ENCODE measurements at regions not wholly inside any gene's neighbourhood (a gene's known extent, or its start where the extent isn't known, plus 50 kb on each side); places are given as distances from the start of the nearest gene placed in this dataset.

DNA sequence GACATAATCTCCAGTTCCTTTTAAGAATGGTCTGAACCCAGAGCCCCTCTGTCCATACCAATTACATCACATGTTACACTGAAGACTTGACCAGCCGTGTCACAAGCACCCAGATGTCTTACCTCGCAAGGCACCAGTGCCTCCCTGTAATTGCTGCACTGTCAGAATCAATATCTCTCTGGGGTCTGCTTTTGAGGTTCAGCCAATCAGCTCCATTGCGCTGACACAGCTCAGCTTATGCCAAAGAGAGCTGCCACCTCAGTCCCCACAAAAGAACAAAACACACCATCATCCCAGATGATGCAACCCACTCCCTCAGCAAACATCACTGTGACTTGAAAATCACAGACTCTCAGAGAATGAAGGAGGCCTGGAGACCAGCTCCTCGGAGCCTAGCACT lies 82.5 kb upstream of the SORBS2 start:
- no peak for DNase-seq

DNA sequence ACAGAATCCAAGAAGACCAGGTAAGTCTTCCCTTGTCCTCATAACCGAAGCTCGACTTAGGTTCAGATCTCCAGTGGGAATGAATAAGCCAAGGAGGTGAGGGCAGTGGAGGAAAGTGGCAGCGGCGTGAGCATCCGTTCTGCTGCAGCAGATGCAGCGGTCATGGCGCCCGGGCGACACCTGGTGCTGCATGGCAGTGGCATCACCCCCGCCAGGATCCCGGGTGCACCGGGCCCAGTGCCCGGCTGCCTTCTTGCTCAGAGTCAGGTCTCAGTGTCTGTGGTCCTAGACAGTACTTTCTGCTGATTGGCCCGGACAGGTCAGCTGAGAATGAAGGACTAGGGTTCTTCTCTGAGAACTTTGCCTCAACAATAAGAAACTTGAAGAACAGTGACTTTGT lies 83.4 kb upstream of the SORBS2 start:
- DNase-seq: no peak

DNA sequence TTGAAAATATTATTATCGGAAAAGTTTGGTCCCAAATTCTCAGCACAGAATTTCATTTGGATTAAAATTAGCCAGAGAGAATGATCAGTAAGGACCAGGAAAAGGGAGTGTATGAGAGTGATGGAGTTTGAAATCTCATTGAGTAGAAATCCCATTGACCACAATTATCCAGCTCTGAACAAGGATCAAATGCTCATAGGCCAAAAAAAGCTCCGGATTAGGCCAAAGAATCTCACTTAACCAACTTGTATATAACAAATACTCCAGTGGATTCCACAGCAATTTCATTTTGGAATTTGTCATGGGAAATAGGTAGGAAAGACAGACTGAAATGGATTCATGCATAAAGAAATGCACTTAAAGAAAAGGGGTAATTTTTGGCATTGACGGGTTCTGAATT lies 83.9 kb upstream of the SORBS2 start:
- no peak for DNase-seq

DNA sequence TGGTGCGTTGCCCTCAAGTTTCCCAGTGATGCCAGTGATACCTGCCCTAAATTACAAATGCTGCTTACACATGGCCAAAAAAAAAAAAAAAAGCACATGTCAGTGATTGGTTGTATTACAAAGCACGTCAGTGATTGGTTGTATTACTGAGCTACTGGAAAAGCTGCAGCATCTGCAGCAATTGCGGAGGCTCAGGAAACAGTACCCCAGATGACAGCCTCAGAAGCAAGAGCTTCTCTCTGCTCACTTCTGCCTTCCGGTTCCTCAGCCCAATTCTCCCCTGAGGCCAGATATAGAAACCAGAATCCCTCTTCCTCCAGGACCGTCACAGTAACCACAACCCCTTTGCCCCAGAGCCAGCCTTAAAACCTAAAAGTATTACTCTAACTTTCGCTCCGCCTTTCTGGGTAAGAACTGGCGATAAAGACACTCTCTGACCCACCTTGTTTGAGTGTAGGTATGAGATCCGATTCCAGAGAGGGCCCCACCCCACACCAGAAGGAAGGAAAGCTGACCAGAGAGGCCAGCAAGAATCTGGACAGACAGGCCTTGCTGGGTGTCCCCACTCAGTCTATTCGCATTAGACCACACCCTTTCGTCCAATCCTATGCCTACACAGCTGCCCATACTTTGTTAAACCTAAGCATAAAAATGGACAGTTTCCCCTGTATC lies 85.0 kb upstream of the SORBS2 start:
- no peak for DNase-seq

DNA sequence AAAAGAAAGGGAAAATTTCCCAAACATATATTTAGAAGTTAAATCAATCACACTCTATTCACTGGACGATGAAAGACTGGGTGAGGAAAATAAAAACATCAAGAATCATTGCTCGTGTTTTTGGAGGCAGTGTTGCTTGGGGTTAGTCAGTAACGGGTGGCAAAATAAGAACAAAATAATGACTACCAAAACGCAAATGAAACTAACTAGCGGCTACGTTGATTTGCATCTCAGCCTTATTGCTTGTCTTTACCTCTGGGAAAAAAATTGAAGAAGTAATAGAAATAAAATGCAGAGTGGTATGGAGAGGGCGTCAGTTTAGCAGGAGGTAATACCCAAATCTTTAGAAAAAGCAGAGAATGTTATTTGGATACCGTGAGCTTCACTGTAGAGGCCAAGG lies 86.4 kb upstream of the SORBS2 start:
- DNase-seq: no peak

DNA sequence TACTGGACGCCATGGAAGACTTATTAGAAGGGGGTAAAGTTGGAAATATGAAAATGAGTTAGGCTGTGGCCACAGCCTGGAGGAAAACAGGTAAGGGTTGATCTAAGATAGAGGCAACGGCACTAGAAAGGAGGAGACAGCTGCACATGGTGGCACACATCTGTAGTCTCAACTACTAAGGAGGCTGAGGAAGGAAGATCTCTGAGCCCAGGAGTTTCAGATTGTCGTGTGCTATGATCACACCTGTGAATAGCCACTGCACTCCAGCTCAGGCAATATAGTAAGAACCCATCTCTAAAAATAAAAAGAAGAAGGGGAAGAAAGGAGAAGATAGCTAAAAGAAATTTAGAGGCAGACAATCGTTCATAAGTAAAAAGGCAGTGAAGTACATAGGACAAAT lies 87.8 kb upstream of the SORBS2 start:
- DNase-seq: no peak

DNA sequence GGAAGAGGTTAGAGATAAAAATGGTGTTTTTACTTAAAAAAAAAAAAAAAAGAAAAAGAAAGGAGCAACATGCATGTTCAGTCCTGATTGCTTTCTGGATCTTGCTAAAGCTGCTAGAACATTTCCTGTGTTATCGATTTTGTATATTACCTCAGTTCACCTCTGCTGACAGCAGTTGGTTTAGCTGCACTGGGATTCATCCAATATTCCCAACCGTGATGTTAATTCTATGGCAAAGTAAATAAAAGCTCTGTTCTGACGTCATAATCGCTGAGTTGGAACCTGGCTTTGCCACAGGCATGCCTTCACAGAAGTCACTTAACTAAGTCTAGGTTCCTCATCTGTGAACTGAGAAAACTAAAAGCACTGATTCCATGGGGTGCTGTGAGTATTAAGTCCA lies 90.7 kb upstream of the SORBS2 start:
- DNase-seq: no peak

DNA sequence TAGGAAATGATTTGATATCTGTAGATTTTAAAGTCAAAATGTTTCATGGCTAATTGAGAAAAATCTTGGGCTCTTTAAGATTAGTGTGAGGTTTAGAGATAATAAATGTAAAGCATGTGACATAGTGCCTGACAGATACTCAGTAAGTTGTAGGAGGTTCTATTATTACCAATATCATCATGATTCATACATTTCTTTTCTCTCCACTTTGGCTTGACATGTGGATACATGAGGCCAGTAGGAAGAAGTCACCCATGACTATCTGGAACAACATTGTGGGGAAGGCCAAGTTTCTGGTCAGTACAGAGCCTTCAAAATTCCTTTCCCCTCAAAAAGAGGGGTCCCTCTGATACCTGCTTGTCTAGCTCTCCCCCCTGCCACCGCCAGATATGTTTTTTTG lies 91.2 kb upstream of the SORBS2 start:
- no peak for DNase-seq

DNA sequence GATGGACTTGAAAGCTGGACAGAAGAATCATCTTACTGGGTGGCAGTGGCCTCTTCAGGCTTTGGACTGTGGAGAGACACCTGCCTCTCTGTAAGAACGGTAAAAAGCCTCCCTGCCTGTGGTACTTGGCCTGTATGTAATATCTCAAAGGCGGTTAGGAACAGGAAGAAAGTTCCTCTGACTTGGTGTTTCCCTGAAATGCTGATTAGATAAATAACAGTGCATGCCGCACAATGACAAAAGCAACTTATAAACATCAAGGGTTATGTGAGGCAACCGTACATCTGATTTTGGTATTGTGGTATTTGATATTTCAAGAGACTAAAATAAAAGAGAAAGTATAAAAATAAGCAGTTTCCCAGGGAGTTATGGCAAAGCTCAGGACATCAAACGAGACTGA lies 92.4 kb upstream of the SORBS2 start:
- DNase-seq: no peak

DNA sequence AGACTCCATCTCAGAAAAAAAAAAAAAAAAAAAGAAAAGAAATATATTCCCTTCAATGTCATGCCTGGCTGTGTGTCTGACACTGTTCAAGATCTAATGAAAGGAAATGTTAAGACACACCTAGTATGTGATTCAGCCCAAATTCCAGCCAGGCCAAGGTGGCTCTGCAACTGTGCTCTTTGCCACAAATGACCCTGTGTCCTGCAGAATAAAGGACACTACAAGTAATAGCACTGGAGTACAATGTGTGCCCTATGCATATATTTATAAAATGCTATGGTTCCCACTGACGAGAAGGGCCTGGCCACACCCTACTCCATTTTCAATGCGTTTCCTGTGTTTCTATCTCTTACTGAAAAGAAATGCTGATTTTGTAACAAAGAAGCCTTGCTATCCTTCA lies 98.0 kb upstream of the SORBS2 start:
- DNase-seq: no peak

DNA sequence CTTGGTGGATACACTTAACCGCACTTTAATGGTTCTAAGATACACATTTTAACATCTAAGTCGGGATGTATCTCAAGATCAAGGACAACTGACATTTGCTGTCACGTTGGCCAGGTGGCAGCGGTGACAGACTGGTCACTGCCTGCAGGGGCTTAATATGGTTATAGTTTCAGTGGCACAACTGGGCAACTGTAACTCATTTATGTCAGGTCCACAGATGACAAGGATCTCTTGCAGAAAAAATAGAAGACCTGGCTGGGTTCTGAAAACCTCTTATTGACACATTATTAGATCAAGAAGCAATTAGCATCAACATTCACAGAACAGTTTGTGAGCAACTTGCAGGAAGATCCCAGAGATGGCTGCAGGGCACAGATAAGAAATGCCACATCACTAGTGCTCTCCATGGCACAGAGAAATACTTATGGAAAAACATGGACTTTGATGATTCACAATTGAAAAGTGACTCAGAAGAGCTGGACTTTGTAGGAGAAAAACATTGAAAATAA lies 99.6 kb upstream of the SORBS2 start:
- no peak for DNase-seq

DNA sequence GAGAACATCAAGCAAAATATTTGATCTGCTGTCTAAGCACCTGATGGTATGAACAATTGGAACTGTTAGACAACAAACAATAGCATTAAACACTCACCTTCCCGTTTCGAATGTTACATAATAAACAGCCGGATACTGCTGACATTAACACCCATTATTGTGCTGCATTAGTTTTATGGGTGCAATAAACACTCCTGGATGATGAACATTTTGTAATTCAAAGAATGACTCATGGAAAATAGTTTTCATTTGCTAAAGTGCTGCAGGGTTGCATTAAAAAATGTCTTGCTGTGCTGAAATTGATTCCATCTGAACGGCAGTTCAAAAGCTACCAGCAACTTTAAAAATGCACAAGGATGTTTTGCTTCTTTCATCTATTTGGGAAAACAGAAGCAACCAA lies 100.8 kb upstream of the SORBS2 start:
- no peak for DNase-seq

DNA sequence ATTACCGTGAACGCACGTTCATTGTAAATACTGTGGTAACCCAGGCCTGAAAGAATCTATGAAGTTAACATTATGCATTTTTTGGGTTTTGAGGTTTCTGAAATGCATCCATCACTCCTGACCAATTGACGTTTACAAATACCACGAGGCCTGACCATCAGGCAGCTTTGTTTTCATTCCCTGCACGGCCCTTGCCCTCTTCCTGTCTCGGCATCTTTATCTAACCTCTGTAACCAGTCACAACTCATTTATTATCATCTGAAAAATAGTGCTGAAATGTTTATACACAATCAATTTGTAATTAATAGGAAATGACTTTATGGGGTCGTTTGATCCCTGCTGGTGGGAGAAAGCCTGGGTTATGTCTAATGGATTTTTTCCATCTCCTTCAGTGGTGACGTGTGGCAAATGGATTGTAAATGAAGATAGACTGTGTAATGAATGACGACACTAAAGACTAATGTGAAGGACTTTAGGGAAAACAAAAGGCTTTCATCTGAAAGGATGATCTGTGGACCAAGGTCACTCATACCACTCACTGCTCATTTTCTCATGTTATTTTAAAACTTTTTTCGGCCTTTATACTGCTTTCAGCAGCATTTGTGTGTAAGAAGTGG lies 102.7 kb upstream of the SORBS2 start:
- no peak for DNase-seq

DNA sequence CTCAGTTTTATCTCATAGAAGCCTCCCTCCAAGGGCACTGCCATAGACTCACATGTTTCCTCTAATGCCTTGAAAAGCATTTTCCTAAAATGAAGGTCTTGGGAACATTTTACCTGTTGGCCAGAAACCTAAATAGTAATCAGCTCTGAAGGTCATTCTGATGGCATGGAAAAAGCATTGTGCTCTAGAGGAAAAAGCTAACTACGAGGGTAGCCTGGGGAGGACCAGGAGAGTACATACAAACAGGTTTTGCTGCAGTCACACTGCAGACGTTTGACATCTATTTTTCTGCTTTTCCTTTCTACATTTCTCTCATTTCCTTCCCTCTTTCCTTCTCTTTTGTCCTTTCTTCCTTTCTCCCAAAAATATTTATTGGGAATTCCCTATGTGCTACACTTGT lies 103.3 kb upstream of the SORBS2 start:
- no peak for DNase-seq

DNA sequence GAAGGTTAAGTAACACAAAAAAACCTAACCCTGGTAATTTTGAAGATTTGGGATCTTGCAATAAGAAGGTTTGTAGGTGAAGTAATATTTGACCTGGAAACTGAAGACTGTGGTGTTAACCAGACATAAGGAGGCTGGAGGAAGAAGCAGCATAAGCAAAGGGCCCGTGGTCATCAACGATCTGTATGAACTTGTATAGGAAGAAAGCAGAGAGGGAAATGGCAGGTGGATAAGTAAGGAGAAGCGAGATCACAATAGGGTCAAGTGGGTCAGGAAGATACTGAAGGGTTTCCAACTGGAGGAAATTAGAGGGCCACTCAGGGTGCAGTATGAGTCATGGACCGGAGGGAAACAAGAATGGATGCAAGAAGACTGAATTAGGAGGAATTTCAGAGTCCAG lies 103.8 kb upstream of the SORBS2 start:
- no peak for DNase-seq

DNA sequence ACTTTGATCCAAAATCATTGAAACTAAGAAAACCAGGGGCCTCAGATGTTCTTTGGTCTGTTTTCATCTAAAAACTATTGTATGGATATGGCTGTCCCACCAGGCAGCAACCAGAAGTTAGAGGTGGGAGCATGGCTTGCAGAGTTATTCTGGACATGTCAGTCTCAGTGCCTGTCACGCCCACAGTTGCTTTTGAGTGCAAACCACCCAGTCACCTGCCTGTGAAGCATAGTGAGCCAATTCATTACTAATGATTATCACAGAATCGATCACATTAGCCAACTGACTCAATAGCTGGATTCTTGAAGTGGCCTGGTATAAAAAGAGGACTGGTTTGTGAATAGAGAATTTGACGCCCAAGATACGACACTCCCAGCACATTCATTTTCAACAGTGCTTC lies 104.2 kb upstream of the SORBS2 start:
- no peak for DNase-seq

DNA sequence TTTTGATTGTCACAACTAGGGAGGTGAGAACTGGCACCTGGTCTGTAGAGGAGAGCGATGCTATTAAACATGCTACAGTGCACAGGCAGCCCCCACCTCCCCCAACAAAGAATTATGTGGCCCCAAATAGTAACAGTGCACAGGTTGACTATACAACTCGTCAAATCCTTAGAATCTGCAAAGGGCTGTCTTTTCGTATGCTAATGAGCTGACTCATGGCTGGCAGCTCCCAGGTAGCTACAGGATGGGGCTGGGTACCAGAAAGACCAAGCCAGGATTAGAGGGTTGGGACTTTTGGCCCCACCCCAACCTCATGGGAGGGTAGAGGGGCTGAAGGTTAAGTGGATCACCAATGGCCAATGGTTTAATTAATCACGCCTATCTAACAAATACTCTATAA lies 104.7 kb upstream of the SORBS2 start:
- no peak for DNase-seq

DNA sequence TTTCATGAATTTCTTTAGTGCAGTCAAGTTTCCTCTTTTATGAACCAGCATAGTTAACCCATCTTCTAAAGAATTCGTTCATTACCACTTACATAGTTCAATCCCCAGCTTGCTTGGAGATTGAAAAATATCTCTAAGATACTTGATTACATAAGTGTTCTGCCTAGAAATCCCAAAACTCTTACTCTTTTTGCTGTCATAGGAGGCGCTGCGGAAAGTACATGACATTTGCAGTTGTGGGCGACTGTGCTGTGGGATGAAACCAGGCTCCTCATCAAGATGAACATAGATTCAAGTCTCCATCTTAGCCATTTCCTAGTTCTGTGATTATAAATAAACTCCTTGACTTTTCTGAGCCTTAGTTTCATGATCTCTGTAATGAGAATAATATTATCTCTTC lies 107.1 kb upstream of the SORBS2 start:
- no peak for DNase-seq

DNA sequence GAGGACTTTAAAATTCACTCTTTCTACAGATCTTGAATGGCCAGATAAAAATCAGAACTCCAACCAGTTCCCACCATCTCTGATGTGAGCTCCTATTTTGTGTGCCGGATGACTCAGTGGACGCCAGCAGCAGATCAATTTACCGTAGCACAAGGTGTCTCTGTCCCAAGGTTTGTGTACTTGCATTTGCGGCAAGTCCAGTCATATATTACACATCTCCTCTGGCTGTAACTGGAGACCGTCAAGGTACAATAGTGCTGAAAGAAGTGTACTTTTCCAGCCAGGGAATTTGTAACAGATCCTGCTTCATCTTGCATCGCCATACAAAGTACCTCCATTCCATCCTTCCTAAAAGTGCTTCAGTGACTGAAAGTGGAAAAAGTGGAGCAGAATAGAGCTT lies 108.2 kb upstream of the SORBS2 start:
- no peak for DNase-seq

DNA sequence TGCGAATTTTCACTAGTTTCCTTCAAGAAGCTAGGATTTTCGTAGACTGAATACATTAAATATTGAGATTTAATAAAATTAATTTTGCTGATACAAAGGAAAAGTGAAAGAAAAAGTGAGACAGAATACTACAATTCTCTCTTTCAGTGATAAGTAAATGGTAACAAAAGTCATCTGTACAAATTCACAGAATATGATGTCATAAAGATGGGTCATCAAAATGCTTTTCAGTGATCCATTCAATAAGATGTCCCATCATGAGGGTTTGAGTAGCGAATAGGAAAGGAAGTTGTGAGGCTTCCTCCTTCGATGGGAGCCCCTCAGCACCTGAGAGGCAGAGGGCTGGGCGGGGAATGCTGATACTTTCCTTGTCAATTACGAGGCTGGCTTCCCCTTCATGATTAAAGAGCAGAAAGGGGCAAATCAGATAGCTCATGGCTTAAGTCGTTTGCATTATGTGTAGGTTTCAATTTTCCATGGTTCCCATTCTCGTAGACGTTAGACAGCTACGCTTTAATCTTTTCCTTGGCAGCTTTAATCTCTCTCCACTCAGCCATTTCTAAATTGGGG lies 108.8 kb upstream of the SORBS2 start:
- no peak for DNase-seq

DNA sequence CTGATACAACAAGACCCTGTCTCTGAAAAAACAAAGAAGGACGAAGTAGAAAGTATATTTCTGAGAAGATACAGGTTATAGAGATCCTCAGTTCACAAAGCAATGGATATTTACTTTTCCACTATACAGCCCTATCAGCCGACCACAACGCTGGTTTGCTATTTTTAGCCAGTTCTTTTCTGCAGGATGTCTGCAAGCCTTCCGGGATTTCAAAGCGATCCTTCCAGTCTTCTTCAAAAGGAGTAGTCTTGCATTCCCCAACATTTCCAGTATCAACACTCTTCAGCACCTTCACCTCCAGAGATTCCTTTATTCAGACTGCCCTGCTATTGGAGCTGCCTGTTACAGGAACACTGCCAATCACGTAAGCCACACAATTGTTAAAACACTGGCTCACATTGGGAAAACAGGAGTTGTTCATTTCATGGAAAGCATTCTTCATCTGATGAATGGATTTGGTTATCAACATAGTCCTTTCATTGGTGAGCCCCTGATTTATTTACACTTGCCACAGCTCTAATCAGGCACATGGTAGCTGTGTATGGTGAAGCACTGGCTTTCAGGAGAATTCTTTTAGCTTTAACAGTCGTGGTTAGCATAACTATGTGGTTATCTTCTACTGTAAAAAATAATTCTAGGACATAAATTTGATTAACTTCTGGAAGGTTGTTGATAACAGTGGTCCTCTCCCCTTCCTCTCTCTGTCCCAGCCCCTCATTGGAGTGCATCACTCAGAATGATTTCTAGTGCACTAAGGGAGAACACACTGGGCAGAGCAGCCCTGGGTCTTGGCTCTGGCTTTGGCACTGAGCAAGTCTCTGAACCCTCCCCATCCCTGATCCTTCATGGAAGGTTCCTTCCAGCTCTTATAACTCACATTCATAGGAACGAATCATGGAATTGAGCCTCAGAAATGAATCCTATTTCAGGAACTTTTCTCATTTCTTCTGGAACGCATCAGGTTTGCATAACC lies 109.9 kb upstream of the SORBS2 start:
- DNase-seq: no peak

DNA sequence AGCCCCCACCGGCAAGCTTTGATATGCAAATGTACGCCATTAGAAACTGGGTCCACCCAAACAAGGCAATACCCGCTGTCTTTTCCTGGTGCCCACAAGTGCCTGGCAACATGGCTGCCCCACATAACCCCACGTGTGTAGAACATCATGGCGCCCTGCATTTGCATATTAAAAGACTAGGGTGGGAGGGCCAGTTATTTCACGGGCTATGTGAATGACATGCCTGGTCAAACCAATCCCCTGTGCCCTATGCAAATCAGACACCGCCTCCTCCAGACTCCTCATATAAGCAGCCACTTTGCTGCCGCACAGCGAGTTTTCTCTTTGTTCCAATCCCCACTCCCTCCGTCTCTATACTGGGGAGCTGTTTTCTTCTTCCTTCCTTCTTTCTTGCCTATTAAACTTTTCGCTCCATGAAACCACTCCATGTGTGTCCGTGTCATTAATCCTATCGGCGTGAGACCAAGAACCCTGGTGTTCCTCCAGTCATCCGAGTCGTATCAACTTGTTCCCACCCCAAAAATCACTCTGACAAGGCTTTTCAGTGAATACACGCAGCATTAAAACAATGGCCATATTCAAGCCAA lies 112.6 kb upstream of the SORBS2 start:
- DNase-seq: no peak

DNA sequence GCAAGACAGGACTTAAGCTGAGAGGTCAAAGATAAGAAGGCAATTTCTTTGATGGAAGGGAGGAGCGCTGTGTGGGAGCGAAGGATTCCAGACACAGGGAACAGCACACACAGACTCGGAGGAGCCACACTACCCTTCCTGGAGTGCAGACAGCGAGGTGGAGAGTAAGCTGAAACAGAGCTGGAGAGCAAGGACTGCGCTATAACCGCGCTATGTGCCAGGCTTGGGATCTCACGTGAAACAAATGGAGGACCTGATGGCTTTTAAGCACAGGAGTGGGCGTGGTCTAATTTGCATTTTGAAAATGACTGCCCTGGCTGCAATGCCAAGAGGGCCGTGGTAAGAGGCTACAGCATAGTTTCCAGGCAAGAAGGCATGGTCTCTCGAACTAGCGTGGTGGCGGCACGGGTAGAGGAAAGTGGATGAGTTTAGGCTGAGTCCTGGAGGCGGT lies 113.9 kb upstream of the SORBS2 start:
- no peak for DNase-seq
